ENCODE measurements at regions not wholly inside any gene's neighbourhood (a gene's known extent, or its start where the extent isn't known, plus 50 kb on each side); places are given as distances from the start of the nearest gene placed in this dataset.

GRCh38 chr15:81814882-81815455 is 230.8 kb downstream of the MEX3B start:
- no peak for DNase-seq
- H3K36me3 ChIP-seq: no peaks in the 10 kb centered on the region
- intact Hi-C loops (cut with micrococcal nuclease): no loop called here
- peaks cover 7% of the 10 kb centered on the region for H3K27me3 ChIP-seq (ENCODE audit: low read depth)
- no peak overlapping the region for H3K27ac ChIP-seq (replicated peaks)
- H3K4me3 ChIP-seq: no peak overlapping the region
- H3K4me1 ChIP-seq: peaks cover 3% of the 10 kb centered on the region
- no peaks in the 10 kb centered on the region for H3K9me3 ChIP-seq (replicated peaks)
- TF ChIP-seq CTCF (IDR thresholded peaks at IDR 0.05; ENCODE audit: borderline replicate concordance): no peak

- Histone ChIP-seq H3K27ac (replicated peaks) (no peak overlapping the region), H3K4me3 (no peak overlapping the region), H3K9me3 (replicated peaks) (no peaks in the 10 kb centered on the region), H3K27me3 (ENCODE audit: low read depth) (no peaks in the 10 kb centered on the region), H3K4me1 (peaks cover 9% of the 10 kb centered on the region), H3K36me3 (no peaks in the 10 kb centered on the region)
- peak; percentile 30 for TF ChIP-seq CTCF (IDR thresholded peaks at IDR 0.05; ENCODE audit: borderline replicate concordance)
- no peak for DNase-seq
- intact Hi-C loops (cut with micrococcal nuclease): no loop called here
Observed at GRCh38 chr15:81813215-81813614, 232.6 kb downstream of the MEX3B start.

- no peak overlapping the region for H3K4me3 ChIP-seq
- H3K9me3 ChIP-seq (replicated peaks): no peaks in the 10 kb centered on the region
- TF ChIP-seq CTCF (IDR thresholded peaks at IDR 0.05; ENCODE audit: borderline replicate concordance): no peak
- no peak for DNase-seq
- H3K36me3 ChIP-seq: no peaks in the 10 kb centered on the region
- no peaks in the 10 kb centered on the region for H3K27me3 ChIP-seq (ENCODE audit: low read depth)
- H3K27ac ChIP-seq (replicated peaks): no peak overlapping the region
- intact Hi-C loops (cut with micrococcal nuclease): no loop called here
- peaks cover 9% of the 10 kb centered on the region for H3K4me1 ChIP-seq
Observed at GRCh38 chr15:81812456-81812855, 233.4 kb downstream of the MEX3B start.

DNA sequence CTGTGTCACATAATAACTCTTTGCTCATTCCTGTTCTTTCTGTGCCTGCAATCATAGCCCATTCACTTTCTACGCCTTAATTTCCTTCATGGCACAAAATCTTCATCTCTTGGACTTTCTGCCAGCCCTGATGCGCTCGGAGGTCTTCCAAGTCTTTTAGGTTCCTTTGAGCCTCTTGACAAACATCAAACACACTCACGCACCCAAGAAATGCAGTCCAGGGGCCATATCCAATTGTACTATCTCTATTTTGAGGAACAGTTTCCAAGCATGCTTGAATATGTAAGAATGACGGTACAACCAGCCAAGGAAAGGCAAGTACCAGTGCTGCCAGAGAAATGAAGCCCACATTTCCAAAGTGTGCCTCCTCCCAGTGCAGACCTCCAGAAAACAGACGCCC is 234.1 kb downstream of the MEX3B start:
- intact Hi-C loops (cut with micrococcal nuclease): no loop called here
- no peaks in the 10 kb centered on the region for H3K27me3 ChIP-seq (ENCODE audit: low read depth)
- no peak overlapping the region for H3K4me3 ChIP-seq
- H3K36me3 ChIP-seq: no peaks in the 10 kb centered on the region
- DNase-seq: no peak
- no peak for TF ChIP-seq CTCF (IDR thresholded peaks at IDR 0.05; ENCODE audit: borderline replicate concordance)
- no peak overlapping the region for H3K27ac ChIP-seq (replicated peaks)
- peaks cover 9% of the 10 kb centered on the region for H3K4me1 ChIP-seq
- no peaks in the 10 kb centered on the region for H3K9me3 ChIP-seq (replicated peaks)

DNA sequence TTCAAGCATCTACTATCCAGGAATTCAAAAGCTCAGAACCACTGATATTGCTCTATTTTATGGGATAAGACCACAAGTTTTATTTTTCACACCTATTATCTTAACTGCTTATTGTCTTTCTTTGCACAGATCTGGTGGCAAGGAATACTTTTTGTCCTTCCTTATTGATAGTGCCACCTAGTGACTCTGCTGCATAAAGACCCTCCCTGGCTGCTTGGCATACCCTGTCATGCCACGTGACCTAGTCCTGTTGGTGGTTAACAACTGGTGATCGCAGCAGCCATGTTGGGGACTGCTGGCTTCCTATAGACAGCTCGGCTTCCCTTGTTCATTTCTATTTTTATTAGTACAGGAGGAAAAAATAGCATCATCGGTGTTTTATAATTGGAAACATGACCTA is 236.3 kb downstream of the MEX3B start:
- intact Hi-C loops (cut with micrococcal nuclease): no loop called here
- Histone ChIP-seq H3K27me3 (ENCODE audit: low read depth) (no peaks in the 10 kb centered on the region), H3K27ac (replicated peaks) (no peak overlapping the region), H3K4me3 (no peak overlapping the region), H3K4me1 (peaks cover 9% of the 10 kb centered on the region), H3K36me3 (no peaks in the 10 kb centered on the region), H3K9me3 (replicated peaks) (no peaks in the 10 kb centered on the region)
- DNase-seq: no peak
- TF ChIP-seq CTCF (IDR thresholded peaks at IDR 0.05; ENCODE audit: borderline replicate concordance): peak; percentile 34
